GM18519 (cell line): ENCODE measurements at regions not wholly inside any gene's neighbourhood (a gene's known extent, or its start where the extent isn't known, plus 50 kb on each side); places are given as distances from the start of the nearest gene placed in this dataset.
"Not testable (repeated sequence)": the region's sequence is repeated elsewhere in the genome, so short reads cannot be mapped to it uniquely, and the experiment has no call there.

ENCODE experiments used
- ATAC-seq: cut with Tn5 transposase; IDR thresholded peaks from one replicate; pipeline ENCODE4 v1.9.1; 2021; ENCODE audit warnings: mild to moderate bottlenecking, moderate library complexity; ENCODE audit not compliant: unreplicated experiment, low FRiP score

DNA sequence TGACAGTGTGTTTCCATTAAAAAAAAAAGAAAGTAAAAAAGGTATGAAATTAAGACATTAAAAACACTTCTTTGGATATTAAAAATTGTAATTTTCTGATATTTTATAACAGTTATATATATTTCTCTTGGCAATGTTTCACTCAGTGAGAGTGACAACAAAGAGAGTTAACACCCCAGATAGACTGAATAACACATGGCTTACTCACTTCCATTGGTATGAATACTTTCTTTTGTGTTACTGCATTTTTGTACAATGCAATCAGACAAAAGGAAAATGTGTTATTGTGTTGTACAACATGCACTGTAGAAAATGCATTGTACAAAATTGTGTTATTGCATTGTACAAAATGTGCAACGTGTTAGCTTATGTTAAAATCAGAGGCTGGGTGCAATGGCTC is 676.6 kb upstream of the AMELY start:
- not testable (repeated sequence) for ATAC-seq

DNA sequence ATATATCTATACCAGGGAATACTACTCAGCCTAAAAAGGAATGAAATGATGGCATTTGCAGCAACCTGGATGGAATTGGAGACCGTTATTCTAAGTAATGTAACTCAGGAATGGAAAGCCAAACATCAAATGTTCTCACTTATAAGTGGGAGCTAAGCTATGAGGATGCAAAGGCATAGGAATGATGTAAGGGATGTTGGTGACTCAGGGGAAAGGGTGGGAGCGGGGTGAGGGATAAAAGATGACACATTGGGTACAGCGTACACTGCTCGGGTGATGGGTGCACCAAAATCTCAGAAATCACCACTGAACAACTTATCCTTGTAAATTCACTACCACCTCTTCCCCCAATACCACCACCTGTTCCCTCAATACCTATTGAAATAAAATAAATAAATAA is 651.0 kb upstream of the AMELY start:
- ATAC-seq: no peak

DNA sequence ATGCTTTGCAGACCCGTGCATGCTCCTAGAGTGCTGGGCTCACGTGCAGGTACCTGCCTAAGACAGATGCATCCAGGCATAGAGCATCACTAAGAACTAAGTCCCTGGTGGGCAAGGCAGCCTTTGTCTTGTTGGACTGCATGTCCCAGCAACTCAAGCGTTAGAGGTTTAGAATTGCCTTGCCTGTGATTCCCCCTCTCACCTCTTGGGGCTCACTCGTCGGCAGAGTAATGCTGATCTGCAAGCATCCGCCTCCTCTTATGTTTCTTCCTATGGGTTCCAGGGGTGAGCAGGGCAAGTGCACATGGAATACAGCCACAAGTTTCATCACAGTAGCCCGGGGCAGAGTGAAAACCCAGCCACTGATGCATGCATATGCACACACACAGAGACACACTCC is 646.1 kb upstream of the AMELY start:
- ATAC-seq: no peak

DNA sequence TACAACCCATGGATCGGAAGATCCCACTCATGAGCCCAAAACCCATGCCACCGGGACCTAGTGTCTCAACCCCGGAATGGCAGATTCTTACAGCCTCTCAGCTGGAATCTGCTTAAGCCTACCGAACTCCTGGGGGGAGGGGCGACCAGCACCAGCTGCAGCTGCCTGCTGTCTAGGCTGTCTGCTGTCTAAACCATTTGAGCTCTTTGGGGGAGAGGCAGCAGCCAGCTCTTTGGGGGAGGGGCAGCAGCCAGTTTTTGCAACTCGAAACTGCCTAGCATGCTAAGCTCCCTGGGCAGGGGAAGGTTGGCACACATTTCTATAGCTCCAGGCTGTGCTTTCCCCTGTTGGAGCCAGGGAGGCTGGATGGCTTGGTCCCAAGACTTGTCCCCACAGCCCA is 643.5 kb upstream of the AMELY start:
- ATAC-seq: no peak

DNA sequence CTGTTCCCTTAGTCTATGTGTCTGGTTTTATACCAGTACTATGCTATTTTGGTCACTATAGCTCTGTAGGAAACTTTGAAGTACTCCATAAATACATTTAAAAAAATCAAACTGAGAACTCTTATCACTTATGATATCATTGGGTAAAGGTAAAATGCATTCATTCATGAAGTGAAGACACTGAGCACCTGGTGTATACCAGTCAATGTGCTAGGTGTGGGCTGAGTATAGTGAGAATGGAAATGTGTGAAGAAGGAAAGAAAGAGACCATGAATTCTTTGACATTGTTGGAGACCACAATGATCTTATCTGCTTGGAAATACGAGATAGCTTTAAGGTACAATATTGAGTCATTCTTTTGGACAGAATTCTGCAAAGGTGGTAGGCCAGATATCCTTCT is 633.5 kb upstream of the AMELY start:
- ATAC-seq: no peak

DNA sequence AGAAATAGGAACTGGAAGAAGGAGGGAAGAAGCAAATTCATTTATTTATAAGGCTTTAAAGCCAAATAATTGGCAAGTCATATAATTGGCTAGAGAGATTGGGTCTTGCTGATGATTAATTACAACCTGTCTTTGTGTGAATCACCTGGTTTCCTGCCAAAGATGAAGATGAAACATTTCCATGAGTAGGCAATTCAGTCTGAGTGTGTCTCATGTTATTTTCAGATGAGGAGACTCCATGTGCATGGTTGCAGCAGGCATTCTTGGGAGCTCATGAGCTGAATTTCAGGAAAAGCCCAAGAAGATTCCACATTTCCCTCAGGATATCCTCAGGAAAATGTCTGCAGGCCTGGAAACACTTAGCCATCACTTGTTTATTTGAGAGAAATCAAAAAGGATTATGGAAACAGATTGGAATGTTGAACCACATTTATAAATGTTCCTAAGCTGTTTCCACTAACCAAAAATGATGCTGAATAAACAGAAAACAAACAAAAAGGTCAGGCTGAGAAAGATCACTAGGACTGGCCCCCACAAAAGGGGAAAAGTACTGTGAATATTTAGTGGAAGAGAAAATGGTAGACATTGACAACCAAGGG is 632.7 kb upstream of the AMELY start:
- no peak for ATAC-seq

DNA sequence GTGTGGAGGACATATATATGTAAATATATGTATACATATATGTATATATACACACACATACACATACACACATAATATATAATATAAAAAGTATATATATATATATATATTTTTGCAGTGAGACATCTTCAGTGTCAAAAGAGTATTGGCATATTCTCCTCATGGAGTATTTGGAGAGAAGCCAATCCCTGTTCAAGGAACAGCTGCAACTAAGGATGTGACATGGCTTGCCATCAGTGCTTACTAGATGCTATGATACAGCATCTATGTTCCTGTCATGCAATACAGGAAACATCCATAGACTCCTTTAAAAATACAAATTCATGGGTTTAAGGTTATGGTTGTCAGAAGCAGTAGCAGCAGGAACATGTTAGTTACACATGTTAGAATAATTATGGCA is 632.0 kb upstream of the AMELY start:
- ATAC-seq: no peak

DNA sequence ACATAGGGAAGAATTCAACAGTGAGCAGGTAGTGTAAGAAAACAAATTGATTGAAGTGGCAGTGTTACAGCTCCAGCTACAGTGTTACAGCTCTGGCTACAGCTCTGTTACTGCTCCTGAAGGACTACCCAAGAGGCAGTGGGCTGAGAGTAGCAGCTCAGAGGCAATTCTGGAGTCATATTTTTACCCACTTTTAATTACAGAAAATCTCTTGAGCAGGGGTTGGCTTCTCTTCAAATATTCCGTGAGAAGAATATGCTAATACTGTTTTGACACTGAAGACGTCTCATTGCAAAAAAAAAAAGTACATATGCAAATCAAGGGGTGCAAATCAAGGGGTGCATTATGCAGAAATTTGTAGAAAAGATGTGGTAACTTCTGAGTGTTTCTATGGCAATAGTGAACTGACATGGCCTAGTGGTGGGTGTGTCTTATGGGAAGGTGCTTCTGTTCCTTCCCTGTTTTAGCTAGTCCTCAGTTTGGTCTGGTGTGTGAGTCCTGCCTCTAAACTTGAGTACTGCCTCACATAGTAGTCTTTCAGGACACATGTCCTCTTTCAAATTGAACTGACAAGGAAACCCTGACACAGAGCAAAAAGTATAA is 630.8 kb upstream of the AMELY start:
- ATAC-seq: no peak

DNA sequence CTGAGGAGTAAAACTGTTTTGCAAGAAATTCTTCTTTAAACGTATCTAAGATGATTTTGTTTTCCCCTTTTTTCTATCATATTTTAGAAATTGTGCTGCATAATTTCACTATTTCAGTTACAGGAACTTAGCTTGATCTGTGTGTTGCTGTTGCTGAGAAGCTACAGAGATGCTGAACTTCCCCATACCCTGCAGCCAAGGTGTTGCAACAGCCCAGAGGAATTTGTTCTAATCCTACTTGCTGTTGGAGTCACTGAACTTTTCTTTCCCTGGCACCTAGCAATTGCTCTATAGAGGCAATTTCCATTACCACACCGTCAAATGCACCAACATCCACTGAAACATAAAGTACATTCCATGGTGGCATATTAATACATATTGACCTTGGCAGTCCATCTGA is 617.8 kb upstream of the AMELY start:
- ATAC-seq: no peak

DNA sequence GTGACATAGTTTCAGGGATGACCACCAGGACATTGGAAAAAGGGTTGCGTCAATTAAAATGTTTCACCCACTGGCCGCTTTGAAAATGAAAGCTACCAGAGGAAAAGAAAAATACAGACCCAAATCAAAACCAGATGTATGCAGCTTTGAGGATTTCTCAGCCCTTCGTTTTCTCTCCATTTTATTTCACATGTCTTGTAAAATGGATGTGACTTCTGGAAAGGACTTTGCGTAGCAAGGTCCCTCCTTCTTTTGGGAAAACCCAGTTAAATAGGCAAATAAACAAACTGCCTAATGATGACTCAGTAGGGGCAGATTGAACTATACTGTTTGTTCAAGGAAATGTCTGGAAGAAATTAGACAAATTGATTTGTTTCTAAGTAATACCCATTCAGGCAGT is 616.0 kb upstream of the AMELY start:
- ATAC-seq: not testable (repeated sequence)

DNA sequence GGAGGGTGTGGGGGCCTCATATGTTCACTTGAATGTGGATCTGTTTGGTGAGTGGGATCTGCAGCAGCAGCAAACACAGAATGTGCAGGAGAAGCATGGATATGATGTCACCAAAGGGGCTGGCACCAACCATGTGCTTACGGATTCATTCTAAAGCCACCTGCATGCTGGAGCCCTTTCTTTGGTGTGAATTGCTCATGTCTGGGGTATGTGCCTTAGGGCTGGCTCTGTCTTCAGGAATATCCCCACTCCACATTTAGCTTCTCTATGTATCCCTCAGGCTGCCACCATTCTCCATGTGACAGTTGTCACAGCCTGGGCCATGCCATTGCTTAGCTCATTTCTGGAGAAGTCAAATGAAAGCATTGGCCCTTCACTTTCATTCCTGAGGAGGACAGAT is 606.8 kb upstream of the AMELY start:
- ATAC-seq: no peak

DNA sequence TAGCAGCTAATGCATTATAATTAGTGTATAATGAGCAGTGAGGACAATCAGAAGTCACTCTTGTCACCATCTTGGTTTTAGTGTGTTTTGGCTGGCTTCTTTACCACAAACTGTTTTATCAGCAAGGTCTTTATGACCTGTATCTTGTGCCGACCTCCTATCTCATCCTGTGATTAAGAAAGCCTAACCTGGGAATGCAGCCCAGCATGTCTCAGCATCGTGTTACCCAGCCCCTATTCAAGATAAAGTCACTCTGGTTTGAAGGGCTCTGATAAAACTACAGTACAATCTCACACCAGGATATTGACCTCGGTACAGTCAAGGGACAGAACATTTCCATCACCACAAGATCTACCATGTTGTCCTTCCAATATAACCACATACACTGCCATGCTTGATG is 604.7 kb upstream of the AMELY start:
- no peak for ATAC-seq

DNA sequence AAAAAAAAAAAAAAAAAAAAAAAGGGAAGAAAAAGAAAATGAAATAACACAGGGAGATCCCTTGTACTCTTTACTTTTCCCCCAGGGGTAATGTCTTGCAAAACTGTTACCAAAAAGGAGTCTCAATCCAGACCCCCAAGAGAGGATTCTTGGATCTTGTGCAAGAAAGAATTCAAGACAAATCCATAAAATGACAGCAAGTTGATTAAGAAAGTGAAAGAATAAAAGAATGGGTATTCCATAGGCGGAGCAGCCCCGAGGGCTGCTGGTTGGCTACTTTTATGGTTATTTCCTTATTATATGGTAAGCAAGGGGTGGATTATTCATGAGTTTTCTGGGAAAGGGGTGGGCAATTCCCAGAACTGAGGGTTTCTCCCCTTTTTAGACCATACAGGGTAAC is 604.3 kb upstream of the AMELY start:
- ATAC-seq: no peak

DNA sequence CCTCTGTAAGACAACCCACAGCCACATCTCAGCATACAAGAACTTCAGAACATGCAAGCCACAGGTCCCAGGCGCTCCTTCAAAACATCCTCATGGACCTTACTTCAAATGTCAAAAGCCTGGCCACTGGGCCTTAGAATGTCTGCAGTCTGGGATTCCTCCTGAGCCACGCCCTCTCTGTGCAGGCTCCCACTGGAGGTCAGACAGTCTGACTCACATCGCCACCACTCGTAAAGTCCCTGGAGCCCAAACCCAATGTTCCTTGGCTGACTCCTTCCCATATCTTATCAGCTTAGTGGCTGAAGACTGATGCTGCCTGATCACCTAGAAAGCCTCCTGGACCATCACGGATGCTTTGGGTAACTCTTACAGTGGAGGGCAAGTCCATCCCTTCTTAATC is 591.3 kb upstream of the AMELY start:
- no peak for ATAC-seq

DNA sequence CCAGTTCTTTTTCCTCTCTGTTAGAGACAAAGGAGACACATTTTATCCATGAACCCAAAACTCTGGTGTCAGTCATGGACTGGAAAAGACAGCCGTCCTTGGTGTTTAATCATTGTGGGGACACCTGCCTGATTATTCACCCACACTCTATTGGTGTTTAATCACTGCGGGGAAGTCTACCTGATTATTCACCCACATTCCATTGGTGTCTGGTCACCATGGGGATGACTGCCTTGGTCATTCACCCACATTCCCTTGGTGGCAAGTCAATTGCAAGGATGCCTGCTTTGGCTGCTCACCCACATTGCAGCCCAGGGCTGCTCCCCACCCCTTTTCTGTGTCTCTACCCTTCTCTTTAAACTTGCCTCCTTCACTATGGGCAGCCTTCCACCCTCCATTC is 589.7 kb upstream of the AMELY start:
- ATAC-seq: no peak

DNA sequence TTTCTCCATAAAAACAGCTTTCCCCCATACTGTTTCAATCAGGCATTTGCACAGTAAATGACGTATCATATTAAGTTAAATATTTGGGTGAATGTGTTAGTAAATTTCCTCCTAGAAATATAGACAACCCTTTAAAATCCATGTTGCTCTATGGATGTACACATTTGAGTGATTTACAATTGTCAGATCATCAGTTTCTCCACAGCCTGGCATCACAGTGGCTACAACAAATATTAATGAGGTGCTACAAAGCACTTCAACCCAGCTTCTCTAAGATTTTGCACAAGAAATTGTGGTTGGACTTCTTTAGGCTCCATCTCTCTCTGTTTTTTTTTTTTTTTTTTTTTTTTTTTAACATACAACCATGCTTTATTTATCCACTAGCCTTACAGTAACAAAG is 584.4 kb upstream of the AMELY start:
- no peak for ATAC-seq

DNA sequence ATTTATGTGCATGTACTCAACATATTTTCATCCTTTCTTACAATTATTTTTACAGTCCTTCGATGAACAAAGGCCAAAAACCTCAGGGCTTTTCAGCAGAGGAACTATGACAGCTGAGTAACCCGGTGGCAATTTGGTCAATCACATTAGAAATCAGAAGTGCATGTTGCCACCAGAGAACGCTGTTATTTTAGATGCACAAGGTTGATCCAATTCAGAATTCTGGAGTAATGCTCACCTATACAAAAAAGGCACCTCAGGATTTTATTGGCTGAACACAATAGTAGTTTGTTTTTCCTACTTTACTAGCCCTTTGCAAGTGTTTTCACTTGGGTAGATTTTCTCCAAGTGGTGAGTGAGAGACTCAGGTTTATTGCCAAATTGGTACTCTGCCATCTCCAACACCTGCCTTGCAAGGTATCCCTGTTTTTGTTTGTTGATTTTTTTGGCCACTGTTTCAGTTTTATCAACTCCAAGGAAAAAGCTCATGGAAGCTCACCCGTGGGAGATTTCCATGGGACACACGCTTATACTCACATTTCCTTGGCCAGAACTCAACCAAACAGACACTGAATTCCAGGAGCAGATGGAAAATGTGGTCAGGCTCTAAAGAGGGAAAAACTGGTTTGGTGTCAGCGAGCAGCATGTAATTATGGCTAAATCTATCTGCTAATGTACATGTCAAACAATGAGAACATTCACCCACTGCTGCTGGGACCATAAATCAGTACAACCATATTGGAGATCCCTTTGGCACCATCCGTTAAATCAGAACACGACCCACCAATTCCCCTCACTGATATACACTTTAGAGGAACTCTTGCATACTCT is 573.1 kb upstream of the AMELY start:
- ATAC-seq: not testable (repeated sequence)

DNA sequence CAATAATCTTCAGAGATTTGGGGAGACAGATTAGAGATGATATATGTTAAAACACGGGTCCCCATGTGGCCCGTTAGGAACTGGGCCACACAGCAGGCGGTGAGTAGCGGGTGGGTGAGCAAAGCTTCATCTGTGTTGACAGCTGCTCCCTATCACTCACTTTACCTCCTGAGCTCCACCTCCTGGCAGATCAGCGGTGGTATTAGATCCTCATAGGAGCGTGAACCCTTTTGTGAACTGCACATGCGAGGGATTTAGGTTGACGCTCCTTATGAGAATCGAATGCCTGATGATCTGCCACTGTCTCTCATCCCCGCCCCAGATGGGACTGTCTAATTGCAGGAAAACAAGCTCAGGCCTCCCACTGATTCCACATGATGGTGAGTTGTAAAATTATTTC is 560.4 kb upstream of the AMELY start:
- no peak for ATAC-seq

DNA sequence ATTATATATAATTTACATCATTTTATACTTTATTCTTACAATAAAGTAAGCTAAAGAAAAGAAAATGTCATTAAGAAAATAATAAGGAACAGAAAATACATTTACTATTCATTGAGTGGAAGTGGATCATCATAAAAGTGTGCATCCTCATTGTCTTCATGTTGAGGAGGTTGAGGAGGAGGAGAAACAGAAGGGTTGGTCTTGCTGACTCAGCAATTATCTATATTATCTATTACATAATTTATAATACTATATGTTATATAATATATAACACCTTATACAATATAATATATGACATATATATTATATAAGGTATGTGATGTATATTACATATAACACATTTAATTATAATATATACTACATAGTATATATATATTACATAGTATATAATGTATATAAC is 558.5 kb upstream of the AMELY start:
- ATAC-seq: no peak

DNA sequence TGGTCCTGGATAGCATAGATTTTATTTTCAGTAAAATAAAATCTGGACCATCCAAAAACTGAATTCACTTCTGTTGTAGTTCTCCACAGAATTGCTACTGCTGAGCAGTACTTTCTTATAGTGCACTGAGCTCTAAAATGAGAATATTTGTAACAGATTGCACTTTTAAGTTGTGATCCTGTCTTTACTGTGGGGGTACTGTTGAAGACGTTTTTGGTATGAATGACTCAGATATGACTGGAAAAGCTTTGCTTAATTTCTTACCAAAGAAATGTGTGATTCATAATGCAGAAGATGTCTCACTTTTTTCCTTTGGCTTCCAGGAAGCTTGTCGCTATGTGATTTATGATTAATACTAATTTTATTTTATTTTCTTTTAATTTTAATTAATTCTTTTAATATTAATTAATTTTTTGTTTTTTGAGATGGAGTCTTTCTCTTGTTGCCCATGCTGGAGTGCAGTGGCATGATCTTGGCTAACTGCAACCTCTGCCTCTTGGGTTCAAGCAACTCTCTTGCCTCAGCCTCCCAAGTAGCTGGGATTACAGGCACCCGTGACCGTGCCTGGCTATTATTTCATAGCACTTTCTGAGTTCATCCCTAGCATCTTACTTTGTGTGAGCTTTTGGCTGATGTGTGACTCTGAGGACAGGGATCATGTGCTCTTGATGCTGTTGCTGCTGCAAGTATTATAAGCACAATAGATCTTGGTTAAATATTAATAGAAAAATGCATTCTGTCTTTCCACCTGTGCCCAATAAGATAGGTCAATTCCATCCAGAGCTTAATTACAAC is 557.6 kb upstream of the AMELY start:
- ATAC-seq: no peak

DNA sequence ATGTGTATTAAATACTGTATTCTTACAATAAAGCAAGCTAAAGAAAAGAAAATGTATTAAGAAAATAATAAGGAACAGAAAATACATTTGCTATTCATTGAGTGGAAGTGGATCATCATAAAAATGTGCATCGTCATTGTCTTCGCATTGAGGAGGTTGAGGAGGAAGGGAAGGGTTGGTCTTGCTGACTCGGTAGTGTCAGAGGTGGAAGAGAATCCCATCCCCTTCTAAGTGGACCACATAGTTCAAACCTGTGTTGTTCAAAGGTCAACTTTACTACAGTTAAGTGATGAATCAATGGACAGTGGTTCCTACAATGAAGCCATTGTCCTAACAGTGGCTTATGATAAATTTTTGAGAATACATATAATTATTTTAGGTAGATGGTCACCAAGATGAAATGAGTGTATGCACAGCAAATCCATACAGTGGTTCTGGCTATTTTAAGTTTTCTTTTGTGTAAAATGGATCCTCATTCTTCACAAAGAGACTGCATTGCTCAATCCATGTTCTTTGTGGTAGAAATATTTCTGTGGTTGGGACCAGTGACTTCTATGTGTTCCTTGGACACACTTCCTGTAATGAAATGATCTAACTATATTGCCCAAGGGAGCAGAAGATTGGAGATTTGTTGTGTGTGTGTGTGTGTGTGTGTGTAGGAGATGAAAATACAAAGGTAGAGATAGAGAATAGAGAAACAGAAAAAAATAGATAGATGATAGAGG is 556.4 kb upstream of the AMELY start:
- ATAC-seq: no peak
